Heart right ventricle (tissue), 16 donors: ENCODE measurements at regions not wholly inside any gene's neighbourhood (a gene's known extent, or its start where the extent isn't known, plus 50 kb on each side); places are given as distances from the start of the nearest gene placed in this dataset.

Experiments
- ATAC-seq, 8 donors: fragments of 200-7000 bp; cut with Tn5 transposase; one replicate each; pipeline ENCODE4 v1.9.1; 2020; ENCODE audit warnings: mild to moderate bottlenecking in 8 of 8, moderate library complexity in 8 of 8, moderate number of reproducible peaks in 1 of 8
- DNase-seq, 2 donors: peaks; one replicate each; pipeline ENCODE4 v3.0.0-alpha.2; 2020
- H3K27ac ChIP-seq, 10 donors: fragments of 200-600 bp; sonication (generic) in 2 of 10; one replicate each; pipeline versions ENCODE4 v1.5.0 to v1.8.0; 2020 to 2022; ENCODE audit warnings: mild to moderate bottlenecking in 3 of 10
- H3K27me3 ChIP-seq, 7 donors: fragments of 200-600 bp; one replicate each; pipeline ENCODE4 v1.8.0; 2021 to 2022; ENCODE audit warnings: mild to moderate bottlenecking in 2 of 7
- H3K36me3 ChIP-seq, 9 donors: fragments of 200-600 bp; sonication (generic) in 1 of 9; one replicate each; pipeline versions ENCODE4 v1.5.0 to v1.8.0; 2020 to 2022; ENCODE audit warnings: mild to moderate bottlenecking in 2 of 9
- H3K4me1 ChIP-seq, 9 donors: fragments of 200-600 bp; sonication (generic) in 1 of 9; one replicate each; pipeline versions ENCODE4 v1.5.0 to v1.8.0; 2020 to 2022; ENCODE audit warnings: mild to moderate bottlenecking in 4 of 9
- H3K4me3 ChIP-seq, 10 donors: fragments of 200-600 bp; sonication (generic) in 2 of 10; one replicate each; pipeline versions ENCODE4 v1.5.0 to v1.8.0; 2020 to 2022; ENCODE audit warnings: mild to moderate bottlenecking in 7 of 10, moderate library complexity in 2 of 10
- H3K9me3 ChIP-seq, 11 donors: fragments of 200-600 bp in 10 of 11; sonication (generic) in 2 of 11; one replicate each; pipeline versions ENCODE4 v1.5.0 to v1.8.0; 2013 to 2022; ENCODE audit warnings: mild to moderate bottlenecking in 2 of 11, control low read depth in 1 of 11, moderate library complexity in 1 of 11
- CTCF ChIP-seq, 9 donors: fragments of 200-600 bp; sonication (generic) in 2 of 9; IDR thresholded peaks; one replicate each; pipeline versions ENCODE4 v1.5.0 to v1.8.0; 2021 to 2022; ENCODE audit warnings: antibody characterized with exemption in 9 of 9, mild to moderate bottlenecking in 5 of 9, moderate library complexity in 1 of 9
- WGBS, 2 donors: extraction: QIAGEN DNeasy Blood & Tissue Kit; methylation state at CpG; one replicate each; pipeline ENCODE4 v1.1.7; 2013; ENCODE audit warnings: inconsistent platforms in 1 of 2; 5-methylcytosine and 5-hydroxymethylcytosine counted together
- intact Hi-C, 10 donors: fragments of 100-400 bp; cut with DNase I; formaldehyde crosslinking; loops; one replicate each; pipeline versions ENCODE4 v1.11.1 to v1.14.2; 2022
- donor health status: Arrhythmogenic right ventricular cardiomyopathy.
- donor health status: ischemic (EF 13 %, LVEDD 7.1; RV severe dilation, severe dysfunction).
- donor health status: healthy with polysubstance abuse.
- donor health status: DM: no; HTN: yes; CAD: no.
- donor health status: DM: no; HTN: no; CAD: no.
- donor health status: ischemic (EF 25% LVEDD 6.9; RV normal size, moderate dysfunction).
- donor health status: ischemic (EF 25% LVEDD 5.7; RV mildly dilated, moderate dysfunction).
- donor health status: healthy.
- donor health status: DM: yes; HTN: yes; CAD: no.
- donor health status: Ischemic cardiomyopathy.
- donor health status: ischemic (EF 35%, LVEDD 5.7; RV mildly dilated, moderate dysfunction).
- donor health status: nonischemic (EF 11% LVEDD 7.7; RV severe dilation, severe dysfunction).
- donor health status: DM: yes; HTN: yes; CAD: no.
- donor health status: PGD.
- donor health status: ischemic (EF 29% LVEDD 5.4; RV normal size, mild dysfunction).
- donor health status: nonischemic (EF 23%, LVEDD 6.1; RV moderate dilation, normal function).

DNA sequence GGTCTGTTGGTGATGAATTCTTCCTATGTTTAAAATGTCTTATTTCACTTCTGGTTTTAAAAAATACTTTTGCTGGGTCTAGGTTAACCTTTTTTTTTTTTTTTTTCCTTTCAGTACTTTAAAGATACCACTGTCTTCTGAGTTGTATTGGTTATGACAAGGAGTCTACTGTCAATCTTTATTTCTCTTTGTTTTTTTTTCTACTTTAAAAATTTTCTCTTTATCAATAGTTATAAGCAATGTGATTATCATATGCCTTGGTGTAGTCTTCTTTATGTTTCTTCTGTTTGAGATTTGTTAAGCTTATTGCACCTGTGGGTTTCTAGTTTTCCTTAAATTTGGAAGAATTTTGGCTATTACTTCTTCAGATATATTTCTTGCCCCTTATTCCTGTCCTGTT, 125.6 kb upstream of the SPRY4 start:
- H3K27me3 ChIP-seq, result no peaks in the 10 kb centered on the region
- intact Hi-C loops, result no loop called here
- H3K9me3 ChIP-seq, result peaks cover 0 to 18% (median 0%) of the 10 kb centered on the region in 11 donors
- TF ChIP-seq CTCF (IDR thresholded peaks at IDR 0.05), result no peak
- H3K27ac ChIP-seq, result no peak overlapping the region
- ATAC-seq (no peak), DNase-seq (no peak)
- no peaks in the 10 kb centered on the region for H3K36me3 ChIP-seq
- H3K4me1 ChIP-seq, result peaks cover 6 to 32% (median 18%) of the 10 kb centered on the region in 9 donors
- no peak overlapping the region for H3K4me3 ChIP-seq

DNA sequence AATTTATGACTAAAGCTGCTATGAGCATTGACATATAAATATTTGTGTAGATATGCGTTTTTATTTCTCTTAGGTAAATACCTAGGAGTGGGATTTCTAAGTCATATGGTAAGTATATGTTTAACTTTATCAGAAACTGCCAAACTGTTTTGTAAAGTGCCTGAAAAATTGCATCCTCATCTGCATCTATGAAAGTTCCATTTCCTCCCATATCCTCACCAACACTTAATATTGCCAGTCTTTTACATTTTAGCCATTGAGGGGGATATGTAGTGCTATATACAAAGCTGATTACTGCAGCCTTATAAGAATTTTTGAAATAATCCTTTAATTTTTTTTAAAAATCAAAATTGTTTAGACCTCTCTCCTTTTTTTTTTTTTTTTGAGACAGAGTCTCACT, 123.1 kb upstream of the SPRY4 start:
- TF ChIP-seq CTCF (IDR thresholded peaks at IDR 0.05), result no peak
- DNase-seq (no peak), ATAC-seq (no peak)
- H3K4me3 ChIP-seq, result no peak overlapping the region
- WGBS, 2 donors, result 96 to 97% methylated on average over 1 of the region's 1 CpG
- H3K36me3 ChIP-seq, result no peaks in the 10 kb centered on the region
- H3K27ac ChIP-seq, result no peak overlapping the region
- intact Hi-C loops, result loop anchor here in 3 of 10 donors (5.0 to 10.0 kb wide), 3 partner anchors 84 to 94 kb away; no protein-coding TSS in a partner anchor
- peaks cover 0 to 18% (median 0%) of the 10 kb centered on the region in 11 donors for H3K9me3 ChIP-seq
- H3K27me3 ChIP-seq, result no peaks in the 10 kb centered on the region
- peaks cover 0 to 21% (median 13%) of the 10 kb centered on the region in 9 donors for H3K4me1 ChIP-seq

DNA sequence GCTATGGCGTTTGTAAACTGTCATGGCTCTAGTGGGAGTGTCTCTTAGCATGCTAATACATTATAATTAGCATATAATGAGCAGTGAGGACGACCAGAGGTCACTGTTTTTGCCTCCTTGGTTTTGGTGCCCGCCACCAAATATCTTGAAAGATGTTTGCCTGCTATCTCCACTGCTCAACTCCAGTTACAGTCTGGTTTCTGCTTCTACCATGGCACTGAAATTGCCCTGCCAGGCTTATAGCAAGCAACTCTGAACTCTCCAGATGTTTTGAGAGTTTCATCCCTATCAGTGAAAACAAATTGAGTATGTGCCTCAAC, 122.1 kb upstream of the SPRY4 start:
- ATAC-seq (no peak), DNase-seq (no peak)
- Histone ChIP-seq H3K36me3 (no peaks in the 10 kb centered on the region), H3K27ac (peak overlapping the region in 7 of 10 donors; percentile 3 to 67 (median 54)), H3K9me3 (peaks cover 0 to 18% (median 0%) of the 10 kb centered on the region in 11 donors), H3K4me3 (no peak overlapping the region), H3K27me3 (no peaks in the 10 kb centered on the region), H3K4me1 (peaks cover 0 to 22% (median 13%) of the 10 kb centered on the region in 9 donors)
- WGBS, 2 donors, result 60 to 73% methylated on average over 3 of the region's 3 CpGs
- intact Hi-C loops, result loop anchor here in 3 of 10 donors (5.0 to 10.0 kb wide), 3 partner anchors 85 to 95 kb away; no protein-coding TSS in a partner anchor
- no peak for TF ChIP-seq CTCF (IDR thresholded peaks at IDR 0.05)

DNA sequence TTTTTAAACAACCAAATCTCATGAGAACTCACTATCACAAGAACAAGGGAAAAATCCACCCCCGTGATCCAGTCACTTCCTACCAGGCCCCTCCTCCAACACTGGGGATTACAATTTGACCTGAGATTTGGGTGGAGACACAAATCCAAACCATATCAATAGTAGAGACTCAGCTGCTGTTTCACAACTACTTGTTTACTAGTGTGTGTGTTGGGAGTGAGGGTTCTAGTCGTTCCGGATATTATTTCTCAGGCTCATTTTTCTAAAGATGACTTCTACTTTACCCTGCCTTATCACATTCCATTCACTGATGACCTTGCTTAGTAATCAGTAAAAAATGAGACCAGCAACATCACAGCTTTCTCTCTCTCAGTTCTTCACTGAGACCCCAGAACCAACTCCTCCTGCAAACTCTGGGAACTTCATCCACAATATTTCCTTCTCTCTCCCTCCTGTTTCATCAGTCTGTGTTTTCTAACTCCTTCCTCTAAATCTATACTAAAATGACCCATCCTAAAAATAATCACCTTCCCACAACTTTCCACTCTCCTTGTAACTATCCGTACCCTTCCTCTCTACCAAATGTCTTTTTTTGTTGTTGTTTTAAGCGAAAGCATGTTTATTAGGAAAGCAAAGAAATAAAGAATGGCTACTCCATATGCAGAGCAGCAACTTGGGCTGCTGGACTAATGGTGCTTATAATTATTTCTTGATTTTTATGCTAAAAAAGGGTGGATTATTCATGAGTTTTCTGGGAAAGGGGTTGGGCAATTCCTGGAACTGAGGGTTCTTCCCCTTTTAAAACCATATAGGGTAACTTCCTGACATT, 121.5 kb upstream of the SPRY4 start:
- no peak for TF ChIP-seq CTCF (IDR thresholded peaks at IDR 0.05)
- Histone ChIP-seq H3K9me3 (peaks cover 0 to 18% (median 0%) of the 10 kb centered on the region in 11 donors), H3K27me3 (no peaks in the 10 kb centered on the region), H3K36me3 (no peaks in the 10 kb centered on the region), H3K4me3 (no peak overlapping the region), H3K4me1 (peaks cover 0 to 27% (median 19%) of the 10 kb centered on the region in 9 donors), H3K27ac (peak overlapping the region in 9 of 10 donors; percentile 3 to 67 (median 46))
- ATAC-seq (peak in 7 of 8 donors; percentile 31 to 63 (median 44)), DNase-seq (peak in 1 of 2 donors; percentile 19)
- intact Hi-C loops, result loop anchor here in 3 of 10 donors (5.0 to 10.0 kb wide), 3 partner anchors 86 to 96 kb away; no protein-coding TSS in a partner anchor
- WGBS, 2 donors, result 62 to 63% methylated on average over 5 of the region's 5 CpGs
